MCF 10A (cell line): ENCODE measurements at regions not wholly inside any gene's neighbourhood (a gene's known extent, or its start where the extent isn't known, plus 50 kb on each side); places are given as distances from the start of the nearest gene placed in this dataset.

ENCODE experiments used
- BruUV-seq: library from RNA; stranded (reverse); fragments of 400-500 nt; replicated peaks from 2 replicates; lab custom pipeline; 2021; lab: Mats Ljungman, UMichigan
- CTCF ChIA-PET: fragments of 300-600 bp; sonication (Branson Sonifier 250); formaldehyde crosslinking; extraction: SDS; loops from one replicate; lab custom pipeline; 2021; ENCODE audit warnings: antibody characterized with exemption, inconsistent platforms; lab: Yijun Ruan, JAX
- POLR2A ChIA-PET: fragments of 300-600, 350-650 bp; sonication (Branson Sonifier 250); formaldehyde crosslinking; extraction: SDS; loops from one replicate; lab custom pipeline; 2020; ENCODE audit warnings: antibody characterized with exemption, inconsistent platforms; lab: Yijun Ruan, JAX
- DNase-seq: peaks from one replicate; pipeline ENCODE4 v3.0.0-alpha.2; 2018; ENCODE audit not compliant: unreplicated experiment
- H3K27ac Mint-ChIP-seq: one replicate; pipeline ENCODE4 v1.8.0; 2022; ENCODE audit warnings: mild to moderate bottlenecking, low read depth, mixed read lengths; ENCODE audit not compliant: unreplicated experiment
- H3K27me3 Mint-ChIP-seq: one replicate; pipeline ENCODE4 v1.8.0; 2022; ENCODE audit warnings: mixed read lengths; ENCODE audit not compliant: insufficient read depth, unreplicated experiment
- H3K36me3 Mint-ChIP-seq: one replicate; pipeline ENCODE4 v1.8.0; 2022; ENCODE audit warnings: mild to moderate bottlenecking, moderate library complexity, mixed read lengths; ENCODE audit not compliant: insufficient read depth, unreplicated experiment
- H3K4me1 Mint-ChIP-seq: one replicate; pipeline ENCODE4 v1.8.0; 2022; ENCODE audit warnings: mixed read lengths; ENCODE audit not compliant: insufficient read depth, unreplicated experiment
- H3K4me3 Mint-ChIP-seq: one replicate; pipeline ENCODE4 v1.8.0; 2022; ENCODE audit warnings: mild to moderate bottlenecking, moderate library complexity, mixed read lengths; ENCODE audit not compliant: unreplicated experiment
- H3K9me3 Mint-ChIP-seq: one replicate; pipeline ENCODE4 v1.8.0; 2022; ENCODE audit warnings: mixed read lengths; ENCODE audit not compliant: unreplicated experiment
- CTCF ChIP-seq: fragments of 200-600 bp; IDR thresholded peaks from one replicate; pipeline ENCODE4 v1.8.0; 2022; ENCODE audit warnings: antibody characterized with exemption, mild to moderate bottlenecking; ENCODE audit not compliant: unreplicated experiment
- intact Hi-C: fragments of 100-400 bp; cut with micrococcal nuclease; formaldehyde crosslinking; loops from 2 replicates; pipeline ENCODE4 v1.14.1; 2022

- no peak overlapping the region for H3K4me3 Mint-ChIP-seq
- no peaks in the 10 kb centered on the region for H3K27me3 Mint-ChIP-seq
- H3K36me3 Mint-ChIP-seq: no peaks in the 10 kb centered on the region
- no peaks in the 10 kb centered on the region for H3K4me1 Mint-ChIP-seq
- CTCF ChIA-PET: no interaction called here
- no peaks in the 10 kb centered on the region for H3K9me3 Mint-ChIP-seq
- POLR2A ChIA-PET: no interaction called here
- intact Hi-C loops: no loop called here
- TF ChIP-seq CTCF: no peak
- no TSS peak for BruUV-seq
- no peak for DNase-seq
- H3K27ac Mint-ChIP-seq: no peak overlapping the region
Observed at GRCh38 chr3:78287085-78287484, 1247.2 kb downstream of the ROBO2 start.

- CTCF ChIA-PET: interaction anchor here (0.7 kb wide), 1 partner anchor 1256 kb away, joined by 4 read pairs; no protein-coding TSS in a partner anchor
- H3K4me3 Mint-ChIP-seq: no peak overlapping the region
- TF ChIP-seq CTCF: no peak
- no peaks in the 10 kb centered on the region for H3K4me1 Mint-ChIP-seq
- no TSS peak for BruUV-seq
- no peaks in the 10 kb centered on the region for H3K27me3 Mint-ChIP-seq
- no peaks in the 10 kb centered on the region for H3K36me3 Mint-ChIP-seq
- POLR2A ChIA-PET: interaction anchor here (0.7 to 0.9 kb wide), 2 partner anchors 11 to 260 kb away, joined by 3 to 4 read pairs; no protein-coding TSS in a partner anchor
- intact Hi-C loops: no loop called here
- H3K27ac Mint-ChIP-seq: no peak overlapping the region
- DNase-seq: no peak
- H3K9me3 Mint-ChIP-seq: no peaks in the 10 kb centered on the region
Observed at GRCh38 chr3:78293284-78293683, 1253.4 kb downstream of the ROBO2 start.

- TF ChIP-seq CTCF: no peak
- no peak for DNase-seq
- no peaks in the 10 kb centered on the region for H3K36me3 Mint-ChIP-seq
- no peaks in the 10 kb centered on the region for H3K9me3 Mint-ChIP-seq
- no peak overlapping the region for H3K4me3 Mint-ChIP-seq
- no peak overlapping the region for H3K27ac Mint-ChIP-seq
- BruUV-seq: no TSS peak
- no peaks in the 10 kb centered on the region for H3K4me1 Mint-ChIP-seq
- intact Hi-C loops: no loop called here
- CTCF ChIA-PET: no interaction called here
- POLR2A ChIA-PET: interaction anchor here (0.9 kb wide), 1 partner anchor 11 kb away, joined by 3 read pairs; no protein-coding TSS in a partner anchor
- no peaks in the 10 kb centered on the region for H3K27me3 Mint-ChIP-seq
Observed at GRCh38 chr3:78304115-78304514, 1264.2 kb downstream of the ROBO2 start.

GRCh38 chr3:78312851-78313250 is 1273.0 kb downstream of the ROBO2 start:
- intact Hi-C loops: no loop called here
- Mint-ChIP-seq H3K4me3 (no peak overlapping the region), H3K27me3 (no peaks in the 10 kb centered on the region), H3K27ac (no peak overlapping the region), H3K4me1 (no peaks in the 10 kb centered on the region), H3K9me3 (no peaks in the 10 kb centered on the region), H3K36me3 (no peaks in the 10 kb centered on the region)
- TF ChIP-seq CTCF: no peak
- no peak for DNase-seq
- ChIA-PET POLR2A (no interaction called here), CTCF (interaction anchor here (0.6 to 0.7 kb wide), 2 partner anchors 39 to 266 kb away, joined by 3 to 4 read pairs; no protein-coding TSS in a partner anchor)
- BruUV-seq: no TSS peak
